ENCODE measurements at regions not wholly inside any gene's neighbourhood (a gene's known extent, or its start where the extent isn't known, plus 50 kb on each side); places are given as distances from the start of the nearest gene placed in this dataset.
"Not testable (repeated sequence)": the region's sequence is repeated elsewhere in the genome, so short reads cannot be mapped to it uniquely, and the experiment has no call there.

- DNase-seq: no peak
Measured at GRCh38 chr5:143619040-143619439, 192.9 kb upstream of the HMHB1 start.

GRCh38 chr5:143618141-143618540, 193.8 kb upstream of the HMHB1 start:
- no peak for DNase-seq

GRCh38 chr5:143614831-143615230, 197.1 kb upstream of the HMHB1 start:
- DNase-seq: no peak

- DNase-seq: no peak
Measured at GRCh38 chr5:143613329-143613728, 198.6 kb upstream of the HMHB1 start.

- no peak for DNase-seq
Measured at GRCh38 chr5:143610946-143611345, 201.0 kb upstream of the HMHB1 start.

- no peak for DNase-seq
Measured at GRCh38 chr5:143606043-143606752, 202.7 kb upstream of the NR3C1 start.

GRCh38 chr5:143605403-143606005, 202.0 kb upstream of the NR3C1 start:
- no peak for DNase-seq

GRCh38 chr5:143601917-143602333, 198.4 kb upstream of the NR3C1 start:
- DNase-seq: no peak

GRCh38 chr5:143601357-143601756, 197.9 kb upstream of the NR3C1 start:
- no peak for DNase-seq

GRCh38 chr5:143600396-143601075, 197.1 kb upstream of the NR3C1 start:
- DNase-seq: no peak

- no peak for DNase-seq
Measured at GRCh38 chr5:143599474-143599873, 196.0 kb upstream of the NR3C1 start.

GRCh38 chr5:143596824-143597223, 193.3 kb upstream of the NR3C1 start:
- DNase-seq: no peak

GRCh38 chr5:143594902-143595818, 191.7 kb upstream of the NR3C1 start:
- DNase-seq: no peak

- no peak for DNase-seq
Measured at GRCh38 chr5:143593723-143594122, 190.2 kb upstream of the NR3C1 start.

- DNase-seq: no peak
Measured at GRCh38 chr5:143592648-143593047, 189.2 kb upstream of the NR3C1 start.

- DNase-seq: no peak
Measured at GRCh38 chr5:143588933-143589662, 185.6 kb upstream of the NR3C1 start.

- not testable (repeated sequence) for DNase-seq
Measured at GRCh38 chr5:143588121-143588520, 184.6 kb upstream of the NR3C1 start.

- DNase-seq: no peak
Measured at GRCh38 chr5:143586781-143587362, 183.4 kb upstream of the NR3C1 start.

- no peak for DNase-seq
Measured at GRCh38 chr5:143585970-143586369, 182.5 kb upstream of the NR3C1 start.

GRCh38 chr5:143583409-143583808, 179.9 kb upstream of the NR3C1 start:
- no peak for DNase-seq

GRCh38 chr5:143582869-143583268, 179.4 kb upstream of the NR3C1 start:
- no peak for DNase-seq

- no peak for DNase-seq
Measured at GRCh38 chr5:143582176-143582575, 178.7 kb upstream of the NR3C1 start.
